ENCODE measurements at regions not wholly inside any gene's neighbourhood (a gene's known extent, or its start where the extent isn't known, plus 50 kb on each side); places are given as distances from the start of the nearest gene placed in this dataset.

- TF ChIP-seq RELA (CRISPR knock-in tag; IDR thresholded peaks at IDR 0.05; ENCODE audit: borderline replicate concordance) (no peak), CTCF (IDR thresholded peaks at IDR 0.05) (no peak), MAX (CRISPR knock-in tag; IDR thresholded peaks at IDR 0.05) (no peak), ZNF232 (CRISPR knock-in tag; IDR thresholded peaks at IDR 0.05) (no peak), GRHL2 (CRISPR knock-in tag; IDR thresholded peaks at IDR 0.05; ENCODE audit: insufficient replicate concordance, severe bottlenecking) (no peak), ESRRA (CRISPR knock-in tag; IDR thresholded peaks at IDR 0.05; ENCODE audit: borderline replicate concordance) (no peak), ZMAT4 (CRISPR knock-in tag; IDR thresholded peaks at IDR 0.05) (no peak), ZNF317 (CRISPR knock-in tag; IDR thresholded peaks at IDR 0.05; ENCODE audit: borderline replicate concordance, low read depth) (no peak)
Observed at GRCh38 chr17:14805348-14805747, 459.8 kb downstream of the PMP22 start.

Measured in WTC11 (cell line).